Stomach (tissue), 8 donors: ENCODE measurements at regions not wholly inside any gene's neighbourhood (a gene's known extent, or its start where the extent isn't known, plus 50 kb on each side); places are given as distances from the start of the nearest gene placed in this dataset.

Experiments
- DNase-seq, 2 donors: peaks; one replicate each; pipeline versions ENCODE4 v3.0.0 to v3.0.0-alpha.2; 2013 to 2019
- H3K27ac ChIP-seq, 5 donors: fragments of 200-600 bp in 4 of 5; sonication (generic) in 4 of 5; one replicate each; pipeline ENCODE4 v1.5.1; 2013 to 2019; ENCODE audit warnings: mild to moderate bottlenecking in 1 of 5, moderate library complexity in 1 of 5
- H3K27me3 ChIP-seq, 3 donors: fragments of 200-600 bp; sonication (generic); one replicate each; pipeline ENCODE4 v1.5.1; 2017 to 2019; ENCODE audit warnings: mixed run types in 1 of 3
- H3K36me3 ChIP-seq, 4 donors: fragments of 200-600 bp; sonication (generic); 1 replicate in 3 of 4; 2 replicates in 1 of 4; pipeline ENCODE4 v1.5.1; 2016 to 2019
- H3K4me1 ChIP-seq, 4 donors: fragments of 200-600 bp; sonication (generic); one replicate each; pipeline ENCODE4 v1.5.1; 2016 to 2019
- H3K4me3 ChIP-seq, 4 donors: fragments of 200-600 bp; sonication (generic) in 3 of 4; one replicate each; pipeline ENCODE4 v1.5.1; 2016 to 2019; ENCODE audit warnings: mild to moderate bottlenecking in 1 of 4
- H3K9me3 ChIP-seq, 4 donors: fragments of 200-600 bp; sonication (generic); one replicate each; pipeline ENCODE4 v1.5.1; 2016 to 2019
- CTCF ChIP-seq, 7 experiments: fragments of 450-650 bp in 4 of 7; fragments of 200-600 bp in 3 of 7; sonication (generic) in 3 of 7; IDR thresholded peaks; one replicate each; pipeline ENCODE4 v1.5.1; 2016 to 2019; ENCODE audit warnings: antibody characterized with exemption in 7 of 7, control low read depth in 2 of 7, mild to moderate bottlenecking in 1 of 7
- EP300 ChIP-seq: sonication (generic); formaldehyde crosslinking; IDR thresholded peaks from one replicate; pipeline ENCODE4 v1.6.1; 2017; ENCODE audit warnings: antibody characterized with exemption
- POLR2A ChIP-seq, 4 donors: fragments of 450-650 bp; IDR thresholded peaks; one replicate each; pipeline ENCODE4 v1.6.1; 2016; ENCODE audit warnings: antibody characterized with exemption in 4 of 4, control low read depth in 2 of 4, mild to moderate bottlenecking in 1 of 4, moderate library complexity in 1 of 4
- POLR2AphosphoS5 ChIP-seq, 3 donors: sonication (generic); formaldehyde crosslinking; IDR thresholded peaks; one replicate each; pipeline ENCODE4 v1.6.1; 2016; ENCODE audit warnings: antibody characterized with exemption in 3 of 3
- WGBS, 5 donors: extraction: QIAGEN DNeasy Blood & Tissue Kit in 3 of 5; methylation state at CpG; one replicate each; pipeline versions ENCODE4 v1.1.5 to v1.1.7; 2013 to 2018; 5-methylcytosine and 5-hydroxymethylcytosine counted together
- intact Hi-C: fragments of 100-400 bp; cut with DNase I; formaldehyde crosslinking; loops from one replicate; pipeline ENCODE4 v1.15.1; 2023; ENCODE audit warnings: low total_unique reads
- donor health status: healthy with polysubstance abuse.
- donor health status: Bipolar disorder and iron deficiency.
- donor health status: healthy.

- WGBS, 5 donors = 61 to 67% (median 63%) methylated on average over 3 of the region's 3 CpGs
- Histone ChIP-seq H3K9me3 (peaks cover 0 to 5% (median 0%) of the 10 kb centered on the region in 4 donors), H3K27me3 (no peaks in the 10 kb centered on the region), H3K36me3 (no peaks in the 10 kb centered on the region), H3K4me3 (no peak overlapping the region), H3K4me1 (peaks cover 0 to 8% (median 6%) of the 10 kb centered on the region in 4 donors), H3K27ac (no peak overlapping the region)
- TF ChIP-seq POLR2AphosphoS5 (IDR thresholded peaks at IDR 0.05) (no peak), EP300 (no peak), CTCF (IDR thresholded peaks at IDR 0.05) (no peak), POLR2A (IDR thresholded peaks at IDR 0.05) (no peak)
- intact Hi-C loops = no loop called here
- no peak for DNase-seq
Measured at GRCh38 chr4:7131498-7132031, 60.8 kb upstream of the SORCS2 start.

DNA sequence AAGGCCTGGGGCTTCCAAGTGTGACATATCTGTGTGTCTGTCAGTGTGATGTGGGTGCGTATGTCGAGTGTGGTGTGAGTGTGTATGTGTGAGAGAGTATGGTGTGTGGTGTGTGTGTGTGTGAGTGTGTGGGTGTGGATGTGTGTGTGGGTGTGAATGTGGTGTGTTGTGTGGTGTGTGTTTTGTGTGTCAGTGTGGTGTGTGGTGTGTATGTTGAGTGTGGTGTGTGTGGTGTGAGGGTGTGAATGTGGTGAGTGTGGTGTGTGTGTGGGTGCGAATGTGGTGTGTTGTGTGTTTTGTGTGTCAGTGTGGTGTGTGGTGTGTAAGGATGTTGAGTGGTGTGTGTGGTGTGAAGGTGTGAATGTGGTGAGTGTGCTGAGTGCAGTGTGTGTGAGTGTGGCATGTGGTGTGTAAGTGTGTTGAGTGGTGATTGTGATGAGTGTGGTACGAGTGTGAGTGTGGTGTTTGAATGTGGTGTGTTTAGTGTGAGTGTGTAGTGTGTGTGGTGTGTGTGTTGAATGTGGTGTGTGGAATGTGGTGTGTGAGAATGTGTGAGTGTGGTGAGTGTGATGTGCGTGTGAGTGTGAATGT, 61.6 kb upstream of the SORCS2 start:
- H3K9me3 ChIP-seq = peaks cover 0 to 5% (median 0%) of the 10 kb centered on the region in 4 donors
- no peak overlapping the region for H3K4me3 ChIP-seq
- intact Hi-C loops = no loop called here
- 88 to 93% (median 88%) methylated on average over 5 of the region's 5 CpGs for WGBS, 5 donors
- peaks cover 4 to 12% (median 10%) of the 10 kb centered on the region in 4 donors for H3K4me1 ChIP-seq
- H3K27me3 ChIP-seq = no peaks in the 10 kb centered on the region
- H3K27ac ChIP-seq = no peak overlapping the region
- no peak for TF ChIP-seq POLR2A (IDR thresholded peaks at IDR 0.05)
- no peak for TF ChIP-seq EP300
- TF ChIP-seq CTCF (IDR thresholded peaks at IDR 0.05) = no peak
- no peak for TF ChIP-seq POLR2AphosphoS5 (IDR thresholded peaks at IDR 0.05)
- no peaks in the 10 kb centered on the region for H3K36me3 ChIP-seq
- no peak for DNase-seq

DNA sequence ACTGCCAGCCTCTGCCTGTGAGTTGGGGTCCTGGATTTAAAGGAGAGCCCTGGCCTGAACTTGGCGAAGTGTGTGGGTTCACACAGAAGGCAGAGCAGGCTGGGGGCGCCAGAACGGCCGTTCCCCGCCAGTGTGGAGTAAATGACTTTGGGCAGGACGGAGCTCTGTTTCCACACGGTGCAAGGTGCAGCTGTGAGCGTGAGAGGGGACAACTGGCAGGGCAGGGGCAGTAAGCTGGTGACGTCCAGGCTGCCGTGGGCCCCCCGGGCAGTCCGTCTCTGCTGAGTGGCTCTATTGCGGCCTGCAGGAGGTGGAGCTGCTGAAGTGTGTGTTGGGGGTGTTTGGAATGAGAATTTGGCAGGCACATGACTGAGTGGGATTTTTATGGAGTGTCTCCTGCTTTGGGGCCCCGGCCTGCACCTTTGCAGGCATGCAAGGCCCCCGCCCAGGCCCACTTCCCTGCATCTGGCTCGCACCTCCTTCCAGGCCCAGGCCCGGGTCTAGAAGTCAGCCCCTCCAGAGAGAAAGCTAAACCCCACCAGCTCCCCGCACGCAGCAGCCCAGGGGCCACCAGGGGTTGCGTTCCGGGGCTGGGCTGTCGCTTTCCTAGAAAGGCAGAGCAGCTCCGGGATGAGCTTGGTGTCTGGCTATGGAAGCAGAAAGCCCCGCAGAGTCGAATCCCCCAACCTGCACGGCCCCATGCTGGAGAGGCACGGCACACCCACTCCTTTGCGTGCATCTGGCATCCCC, 62.2 kb upstream of the GRPEL1 start:
- DNase-seq = no peak
- WGBS, 5 donors = 81 to 89% (median 84%) methylated on average over 22 to 28 of the region's 28 CpGs
- Histone ChIP-seq H3K4me1 (peaks cover 10 to 18% (median 14%) of the 10 kb centered on the region in 4 donors), H3K27ac (no peak overlapping the region), H3K9me3 (peaks cover 0 to 5% (median 0%) of the 10 kb centered on the region in 4 donors), H3K36me3 (no peaks in the 10 kb centered on the region), H3K4me3 (no peak overlapping the region), H3K27me3 (no peaks in the 10 kb centered on the region)
- intact Hi-C loops = no loop called here
- TF ChIP-seq POLR2AphosphoS5 (IDR thresholded peaks at IDR 0.05) = no peak
- TF ChIP-seq EP300 = no peak
- no peak for TF ChIP-seq POLR2A (IDR thresholded peaks at IDR 0.05)
- TF ChIP-seq CTCF (IDR thresholded peaks at IDR 0.05) = no peak

DNA sequence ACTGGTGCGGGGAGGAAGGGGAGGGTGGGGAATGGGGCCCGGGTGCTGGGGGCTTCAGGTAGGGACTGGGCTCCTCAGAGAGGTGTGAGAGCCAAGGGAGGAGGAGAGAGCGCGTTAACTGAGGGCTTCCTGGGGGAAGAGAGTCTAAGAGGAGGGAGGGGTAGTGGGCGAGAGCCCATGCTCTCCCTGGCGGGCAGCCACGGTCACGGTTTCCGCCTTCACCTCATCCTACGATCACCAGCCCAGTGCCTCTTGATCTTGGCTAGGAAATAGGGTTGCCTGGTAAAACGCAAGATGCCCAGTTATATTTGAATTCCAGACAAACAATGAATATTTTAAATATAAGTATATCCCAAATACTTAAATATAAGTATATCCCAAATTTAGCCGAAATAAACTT, 60.8 kb upstream of the GRPEL1 start:
- peaks cover 0 to 5% (median 0%) of the 10 kb centered on the region in 4 donors for H3K9me3 ChIP-seq
- no peak for DNase-seq
- H3K4me1 ChIP-seq = peaks cover 15 to 21% (median 18%) of the 10 kb centered on the region in 4 donors
- WGBS, 5 donors = 83 to 91% (median 88%) methylated on average over 12 of the region's 12 CpGs
- no peaks in the 10 kb centered on the region for H3K27me3 ChIP-seq
- no peak overlapping the region for H3K4me3 ChIP-seq
- H3K27ac ChIP-seq = no peak overlapping the region
- intact Hi-C loops = no loop called here
- TF ChIP-seq EP300 = no peak
- no peak for TF ChIP-seq POLR2AphosphoS5 (IDR thresholded peaks at IDR 0.05)
- TF ChIP-seq CTCF (IDR thresholded peaks at IDR 0.05) = no peak
- TF ChIP-seq POLR2A (IDR thresholded peaks at IDR 0.05) = no peak
- no peaks in the 10 kb centered on the region for H3K36me3 ChIP-seq
